ENCODE measurements at regions not wholly inside any gene's neighbourhood (a gene's known extent, or its start where the extent isn't known, plus 50 kb on each side); places are given as distances from the start of the nearest gene placed in this dataset.

DNA sequence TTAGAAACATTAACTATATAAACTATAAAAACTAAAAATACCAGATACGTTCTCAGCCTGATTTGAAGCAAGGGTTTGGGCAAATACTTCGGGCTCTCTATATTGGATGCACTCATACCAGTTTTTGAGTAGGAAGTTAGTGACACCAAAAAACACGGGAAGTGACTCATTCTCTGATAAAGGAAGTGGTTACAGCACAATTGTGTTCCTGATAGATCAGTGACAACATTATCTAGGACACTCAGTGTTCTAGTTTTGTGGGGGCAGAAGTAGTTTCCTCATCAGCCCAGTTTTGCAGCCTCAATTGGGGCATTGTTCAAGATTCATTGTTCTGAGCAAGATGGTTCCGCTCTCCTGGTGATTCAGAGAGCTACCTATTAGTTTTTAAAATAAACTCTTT lies 469.6 kb upstream of the DPPA4 start:
- no peak for TF ChIP-seq YY1 (IDR thresholded peaks at IDR 0.05; ENCODE audit: insufficient read depth, insufficient read length)
- no peak for TF ChIP-seq SUZ12 (IDR thresholded peaks at IDR 0.05; ENCODE audit: extremely low read depth, insufficient read depth, insufficient read length)
- TF ChIP-seq ZNF274 (IDR thresholded peaks at IDR 0.05; ENCODE audit: low read depth, low read length): no peak

Measured in NT2/D1 (cell line).